VCaP (cell line): ENCODE measurements at regions not wholly inside any gene's neighbourhood (a gene's known extent, or its start where the extent isn't known, plus 50 kb on each side); places are given as distances from the start of the nearest gene placed in this dataset.

Experiments used
- H3K27ac ChIP-seq: fragments of 450-650 bp; 2 replicates; pipeline ENCODE4 v1.5.1; 2017
- TF ChIP-seq, protein P1 (sequence below): fragments of 450-650 bp; conservative IDR thresholded peaks from 2 replicates; pipeline ENCODE4 v1.5.1; 2017; ENCODE audit warnings: mild to moderate bottlenecking, moderate library complexity

DNA sequence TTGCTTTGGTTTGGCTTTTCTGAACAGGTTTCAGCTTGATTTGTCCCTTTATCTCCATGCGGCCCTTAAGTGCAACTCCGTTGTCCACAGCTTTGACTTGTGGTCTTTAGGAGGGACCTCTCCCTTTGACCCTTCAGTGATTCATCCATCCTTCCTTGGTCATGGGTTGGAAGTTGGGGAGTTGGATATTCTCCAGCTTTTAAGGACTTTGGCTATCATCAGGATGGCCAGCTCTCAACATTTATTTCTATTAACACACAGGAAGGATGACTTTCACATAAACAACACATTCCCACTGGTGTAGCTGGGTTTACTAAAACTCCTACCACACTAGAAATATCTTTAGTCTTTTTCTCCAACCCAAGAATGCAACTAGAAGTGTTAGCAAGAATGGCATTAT, 50.9 kb upstream of the E2F7 start:
- TF ChIP-seq, protein P1, sequence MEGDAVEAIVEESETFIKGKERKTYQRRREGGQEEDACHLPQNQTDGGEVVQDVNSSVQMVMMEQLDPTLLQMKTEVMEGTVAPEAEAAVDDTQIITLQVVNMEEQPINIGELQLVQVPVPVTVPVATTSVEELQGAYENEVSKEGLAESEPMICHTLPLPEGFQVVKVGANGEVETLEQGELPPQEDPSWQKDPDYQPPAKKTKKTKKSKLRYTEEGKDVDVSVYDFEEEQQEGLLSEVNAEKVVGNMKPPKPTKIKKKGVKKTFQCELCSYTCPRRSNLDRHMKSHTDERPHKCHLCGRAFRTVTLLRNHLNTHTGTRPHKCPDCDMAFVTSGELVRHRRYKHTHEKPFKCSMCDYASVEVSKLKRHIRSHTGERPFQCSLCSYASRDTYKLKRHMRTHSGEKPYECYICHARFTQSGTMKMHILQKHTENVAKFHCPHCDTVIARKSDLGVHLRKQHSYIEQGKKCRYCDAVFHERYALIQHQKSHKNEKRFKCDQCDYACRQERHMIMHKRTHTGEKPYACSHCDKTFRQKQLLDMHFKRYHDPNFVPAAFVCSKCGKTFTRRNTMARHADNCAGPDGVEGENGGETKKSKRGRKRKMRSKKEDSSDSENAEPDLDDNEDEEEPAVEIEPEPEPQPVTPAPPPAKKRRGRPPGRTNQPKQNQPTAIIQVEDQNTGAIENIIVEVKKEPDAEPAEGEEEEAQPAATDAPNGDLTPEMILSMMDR = no peak
- no peak overlapping the region for H3K27ac ChIP-seq

DNA sequence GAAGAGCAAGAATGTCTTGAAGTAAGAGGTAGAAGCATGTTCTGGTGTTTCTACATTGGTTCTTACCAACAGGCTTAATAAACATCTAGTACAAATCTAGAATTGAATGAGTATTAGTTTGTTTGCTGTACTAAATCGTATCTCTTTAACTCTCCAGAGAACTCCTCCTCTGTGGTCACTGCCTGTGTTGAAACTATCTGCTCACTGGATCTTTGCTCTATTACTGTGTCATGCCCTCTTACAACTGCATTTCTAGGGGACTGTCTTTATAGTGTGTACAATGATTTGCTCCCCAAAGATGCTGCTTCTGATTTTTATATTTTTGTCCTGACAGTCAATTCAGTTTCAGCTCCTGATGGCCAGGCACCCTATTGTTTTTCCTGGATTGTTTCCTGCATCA, 50.1 kb upstream of the E2F7 start:
- TF ChIP-seq, protein P1 = no peak
- H3K27ac ChIP-seq = no peak overlapping the region
